ENCODE measurements at regions not wholly inside any gene's neighbourhood (a gene's known extent, or its start where the extent isn't known, plus 50 kb on each side); places are given as distances from the start of the nearest gene placed in this dataset.
"Not testable (repeated sequence)": the region's sequence is repeated elsewhere in the genome, so short reads cannot be mapped to it uniquely, and the experiment has no call there.

GRCh38 chr2:183678908-183679307 is 554.7 kb downstream of the NUP35 start:
- Mint-ChIP-seq H3K4me3 (no peak overlapping the region), H3K27me3 (no peaks in the 10 kb centered on the region), H3K4me1 (no peaks in the 10 kb centered on the region), H3K36me3 (ENCODE audit: low read depth) (no peaks in the 10 kb centered on the region), H3K27ac (no peak overlapping the region), H3K9me3 (peaks cover 2% of the 10 kb centered on the region)
- POLR2A ChIA-PET: no interaction called here
- no peak for DNase-seq
- CTCF ChIA-PET: no interaction called here

- Mint-ChIP-seq H3K36me3 (ENCODE audit: low read depth) (no peaks in the 10 kb centered on the region), H3K27ac (no peak overlapping the region), H3K9me3 (peaks cover 2% of the 10 kb centered on the region), H3K27me3 (no peaks in the 10 kb centered on the region), H3K4me3 (no peak overlapping the region), H3K4me1 (no peaks in the 10 kb centered on the region)
- no peak for DNase-seq
- CTCF ChIA-PET: no interaction called here
- POLR2A ChIA-PET: no interaction called here
These were observed 556.3 kb downstream of the NUP35 start for GRCh38 chr2:183680573-183680972.

GRCh38 chr2:183684686-183685085 is 560.4 kb downstream of the NUP35 start:
- H3K4me1 Mint-ChIP-seq: no peaks in the 10 kb centered on the region
- no peaks in the 10 kb centered on the region for H3K36me3 Mint-ChIP-seq (ENCODE audit: low read depth)
- CTCF ChIA-PET: no interaction called here
- H3K27me3 Mint-ChIP-seq: no peaks in the 10 kb centered on the region
- POLR2A ChIA-PET: no interaction called here
- H3K27ac Mint-ChIP-seq: no peak overlapping the region
- DNase-seq: no peak
- H3K9me3 Mint-ChIP-seq: peaks cover 7% of the 10 kb centered on the region
- no peak overlapping the region for H3K4me3 Mint-ChIP-seq

GRCh38 chr2:183696028-183696427 is 571.8 kb downstream of the NUP35 start:
- Mint-ChIP-seq H3K4me1 (no peaks in the 10 kb centered on the region), H3K9me3 (peaks cover 2% of the 10 kb centered on the region), H3K4me3 (no peak overlapping the region), H3K27me3 (no peaks in the 10 kb centered on the region), H3K36me3 (ENCODE audit: low read depth) (no peaks in the 10 kb centered on the region), H3K27ac (no peak overlapping the region)
- ChIA-PET CTCF (no interaction called here), POLR2A (no interaction called here)
- DNase-seq: no peak

GRCh38 chr2:183709829-183710228 is 585.6 kb downstream of the NUP35 start:
- ChIA-PET POLR2A (no interaction called here), CTCF (no interaction called here)
- H3K9me3 Mint-ChIP-seq: peaks cover 2% of the 10 kb centered on the region
- no peak overlapping the region for H3K27ac Mint-ChIP-seq
- no peak for DNase-seq
- H3K27me3 Mint-ChIP-seq: no peaks in the 10 kb centered on the region
- no peaks in the 10 kb centered on the region for H3K36me3 Mint-ChIP-seq (ENCODE audit: low read depth)
- no peaks in the 10 kb centered on the region for H3K4me1 Mint-ChIP-seq
- H3K4me3 Mint-ChIP-seq: no peak overlapping the region

DNA sequence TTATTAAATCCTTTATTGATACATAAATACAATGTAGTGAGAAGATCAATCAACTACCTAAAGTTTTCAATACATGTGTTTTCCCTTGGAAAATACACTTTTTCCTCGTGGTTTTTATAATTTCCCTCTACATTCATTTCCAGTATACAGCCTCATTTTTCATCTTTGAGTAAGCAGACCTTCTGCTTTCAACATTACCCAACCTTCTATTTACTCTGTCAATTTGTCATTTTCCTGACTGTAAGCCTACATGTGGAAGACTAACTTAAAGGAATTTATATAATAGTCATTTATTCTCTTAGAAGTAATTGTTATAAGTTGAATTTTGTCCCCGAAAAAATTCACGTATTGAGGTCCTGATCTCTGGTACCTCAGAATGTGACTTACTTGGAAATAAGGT is 594.0 kb downstream of the NUP35 start:
- CTCF ChIA-PET: no interaction called here

GRCh38 chr2:183723278-183723677 is 599.0 kb downstream of the NUP35 start:
- Mint-ChIP-seq H3K27ac (no peak overlapping the region), H3K36me3 (ENCODE audit: low read depth) (no peaks in the 10 kb centered on the region), H3K9me3 (peaks cover 2% of the 10 kb centered on the region), H3K4me1 (no peaks in the 10 kb centered on the region), H3K27me3 (no peaks in the 10 kb centered on the region), H3K4me3 (no peak overlapping the region)
- POLR2A ChIA-PET: no interaction called here
- CTCF ChIA-PET: no interaction called here
- DNase-seq: no peak

More for the DNA sequence above, 594.0 kb downstream of the NUP35 start:
- H3K27me3 Mint-ChIP-seq: no peaks in the 10 kb centered on the region
- no peaks in the 10 kb centered on the region for H3K4me1 Mint-ChIP-seq
- no peak overlapping the region for H3K4me3 Mint-ChIP-seq
- no peaks in the 10 kb centered on the region for H3K9me3 Mint-ChIP-seq
- H3K36me3 Mint-ChIP-seq (ENCODE audit: low read depth): no peaks in the 10 kb centered on the region
- no peak for DNase-seq
- POLR2A ChIA-PET: no interaction called here
- no peak overlapping the region for H3K27ac Mint-ChIP-seq

DNA sequence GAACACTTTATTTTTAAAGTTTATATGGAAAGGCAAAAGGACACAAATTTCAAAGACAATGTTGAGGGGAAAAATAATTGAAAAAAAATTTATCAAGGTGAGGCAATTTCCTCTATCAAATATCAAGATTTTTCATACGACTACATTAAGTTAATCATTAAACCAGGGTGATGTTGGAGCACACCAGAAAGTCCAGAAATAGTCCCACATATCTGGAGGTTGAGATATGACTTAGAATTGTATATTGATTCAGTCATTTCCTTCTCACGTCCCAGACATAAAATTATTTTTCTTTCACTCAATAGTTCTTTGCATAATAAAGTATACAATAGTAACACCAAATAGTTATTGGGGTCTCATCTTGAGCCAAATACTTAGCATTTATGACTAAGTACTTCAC is 605.1 kb downstream of the NUP35 start:
- no peak for DNase-seq
- ChIA-PET POLR2A (no interaction called here), CTCF (no interaction called here)
- Mint-ChIP-seq H3K27ac (no peak overlapping the region), H3K36me3 (ENCODE audit: low read depth) (no peaks in the 10 kb centered on the region), H3K4me3 (no peak overlapping the region), H3K27me3 (no peaks in the 10 kb centered on the region), H3K4me1 (no peaks in the 10 kb centered on the region), H3K9me3 (peaks cover 6% of the 10 kb centered on the region)

GRCh38 chr2:183740241-183740640 is 616.0 kb downstream of the NUP35 start:
- Mint-ChIP-seq H3K4me1 (no peaks in the 10 kb centered on the region), H3K36me3 (ENCODE audit: low read depth) (no peaks in the 10 kb centered on the region), H3K27me3 (no peaks in the 10 kb centered on the region), H3K27ac (no peak overlapping the region), H3K4me3 (no peak overlapping the region), H3K9me3 (peaks cover 3% of the 10 kb centered on the region)
- CTCF ChIA-PET: no interaction called here
- no peak for DNase-seq
- POLR2A ChIA-PET: no interaction called here

DNA sequence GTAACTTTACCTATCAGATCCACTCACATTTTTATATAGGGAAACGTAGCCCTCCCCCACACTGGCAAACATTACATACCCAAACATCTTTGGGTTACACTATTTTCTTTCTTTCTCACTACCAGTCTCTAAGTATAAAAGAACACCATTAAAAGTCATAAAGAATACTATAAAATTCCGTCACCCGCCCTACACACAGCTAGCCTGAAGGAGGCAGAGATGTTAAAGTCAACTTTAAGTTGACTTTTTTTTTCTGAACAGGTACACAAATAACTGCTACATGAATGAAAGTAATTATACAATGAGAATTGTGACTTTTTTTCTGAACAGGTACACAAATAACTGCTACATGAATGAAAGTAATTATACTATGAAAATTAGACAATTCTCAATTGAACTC is 628.3 kb downstream of the NUP35 start:
- no peak overlapping the region for H3K4me3 Mint-ChIP-seq
- no peaks in the 10 kb centered on the region for H3K9me3 Mint-ChIP-seq
- no peaks in the 10 kb centered on the region for H3K27me3 Mint-ChIP-seq
- POLR2A ChIA-PET: no interaction called here
- no peak for DNase-seq
- no peak overlapping the region for H3K27ac Mint-ChIP-seq
- no peaks in the 10 kb centered on the region for H3K36me3 Mint-ChIP-seq (ENCODE audit: low read depth)
- CTCF ChIA-PET: no interaction called here
- H3K4me1 Mint-ChIP-seq: no peaks in the 10 kb centered on the region

- H3K27me3 Mint-ChIP-seq: no peaks in the 10 kb centered on the region
- no peaks in the 10 kb centered on the region for H3K36me3 Mint-ChIP-seq (ENCODE audit: low read depth)
- no peak overlapping the region for H3K4me3 Mint-ChIP-seq
- peaks cover 4% of the 10 kb centered on the region for H3K9me3 Mint-ChIP-seq
- no peak for DNase-seq
- H3K4me1 Mint-ChIP-seq: no peaks in the 10 kb centered on the region
- no peak overlapping the region for H3K27ac Mint-ChIP-seq
- ChIA-PET CTCF (no interaction called here), POLR2A (no interaction called here)
These were observed 634.8 kb downstream of the NUP35 start for GRCh38 chr2:183759033-183759432.

DNA sequence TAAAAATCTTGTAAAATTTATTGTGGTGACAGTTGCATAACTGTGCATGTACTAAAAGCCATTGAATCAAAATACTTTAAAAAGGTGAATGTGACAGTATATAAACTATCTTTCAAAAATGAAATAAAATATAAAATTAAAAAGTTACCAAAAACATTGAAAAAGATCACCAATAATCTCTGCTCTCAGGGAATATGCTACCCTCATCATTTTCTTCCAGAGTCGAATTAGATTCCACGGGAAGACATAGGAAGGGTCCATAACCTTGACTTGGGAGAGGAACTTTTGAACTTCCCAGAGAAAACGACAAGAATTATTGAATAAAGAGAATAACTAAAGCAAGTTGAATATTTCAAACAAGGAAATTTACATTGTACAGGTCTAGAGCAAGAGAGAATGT is 649.5 kb downstream of the NUP35 start:
- Mint-ChIP-seq H3K4me1 (no peaks in the 10 kb centered on the region), H3K4me3 (no peak overlapping the region), H3K9me3 (peaks cover 5% of the 10 kb centered on the region), H3K27me3 (no peaks in the 10 kb centered on the region), H3K27ac (no peak overlapping the region), H3K36me3 (ENCODE audit: low read depth) (no peaks in the 10 kb centered on the region)
- no peak for DNase-seq
- POLR2A ChIA-PET: no interaction called here
- CTCF ChIA-PET: no interaction called here

GRCh38 chr2:183780072-183780471 is 655.8 kb downstream of the NUP35 start:
- Mint-ChIP-seq H3K4me1 (no peaks in the 10 kb centered on the region), H3K4me3 (no peak overlapping the region), H3K36me3 (ENCODE audit: low read depth) (no peaks in the 10 kb centered on the region), H3K9me3 (peaks cover 4% of the 10 kb centered on the region), H3K27me3 (no peaks in the 10 kb centered on the region), H3K27ac (no peak overlapping the region)
- CTCF ChIA-PET: no interaction called here
- no peak for DNase-seq
- POLR2A ChIA-PET: no interaction called here

DNA sequence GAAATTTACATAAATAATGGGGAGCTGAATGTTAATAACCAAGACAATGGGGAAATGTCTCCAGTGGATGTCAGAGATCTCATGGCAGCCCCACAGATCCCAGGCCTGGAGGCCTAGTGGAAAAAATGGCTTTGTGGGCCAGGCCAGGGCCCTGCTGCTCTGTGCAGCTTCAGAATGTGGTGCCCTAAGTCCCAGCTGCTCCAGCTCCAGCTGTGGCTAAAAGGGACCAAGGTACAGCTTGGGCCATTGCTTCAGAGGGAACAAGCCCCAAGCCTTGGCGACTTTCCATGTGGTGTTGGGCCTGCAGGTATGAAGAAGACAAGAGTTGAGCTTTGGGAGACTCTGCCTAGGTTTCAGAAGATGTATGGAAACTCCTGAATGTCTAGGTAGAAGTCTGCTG is 658.2 kb downstream of the NUP35 start:
- no peaks in the 10 kb centered on the region for H3K36me3 Mint-ChIP-seq (ENCODE audit: low read depth)
- no peak for DNase-seq
- no peak overlapping the region for H3K27ac Mint-ChIP-seq
- ChIA-PET CTCF (no interaction called here), POLR2A (no interaction called here)
- peaks cover 4% of the 10 kb centered on the region for H3K9me3 Mint-ChIP-seq
- H3K4me1 Mint-ChIP-seq: no peaks in the 10 kb centered on the region
- H3K27me3 Mint-ChIP-seq: no peaks in the 10 kb centered on the region
- H3K4me3 Mint-ChIP-seq: no peak overlapping the region

DNA sequence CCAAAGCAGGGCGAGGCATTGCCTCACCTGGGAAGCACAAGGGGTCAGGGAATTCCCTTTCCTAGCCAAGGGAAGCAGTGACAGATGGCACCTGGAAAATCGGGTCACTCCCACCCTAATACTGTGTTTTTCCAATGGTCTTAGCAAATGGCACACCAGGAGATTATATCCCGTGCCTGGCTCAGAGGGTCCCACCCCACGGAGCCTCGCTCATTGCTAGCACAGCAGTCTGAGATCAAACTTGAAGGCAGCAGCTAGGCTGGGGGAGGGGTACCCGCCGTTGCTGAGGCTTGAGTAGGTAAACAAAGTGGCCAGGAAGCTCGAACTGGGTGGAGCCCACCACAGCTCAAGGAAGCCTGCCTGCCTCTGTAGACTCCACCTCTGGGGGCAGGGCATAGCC is 664.6 kb downstream of the NUP35 start:
- H3K27me3 Mint-ChIP-seq; POLR2A ChIA-PET; H3K36me3 Mint-ChIP-seq (ENCODE audit: low read depth); DNase-seq; H3K27ac Mint-ChIP-seq; H3K4me1 Mint-ChIP-seq; H3K9me3 Mint-ChIP-seq; CTCF ChIA-PET; H3K4me3 Mint-ChIP-seq: not testable (repeated sequence)
